ENCODE measurements at regions not wholly inside any gene's neighbourhood (a gene's known extent, or its start where the extent isn't known, plus 50 kb on each side); places are given as distances from the start of the nearest gene placed in this dataset.

- TF ChIP-seq, protein P1, sequence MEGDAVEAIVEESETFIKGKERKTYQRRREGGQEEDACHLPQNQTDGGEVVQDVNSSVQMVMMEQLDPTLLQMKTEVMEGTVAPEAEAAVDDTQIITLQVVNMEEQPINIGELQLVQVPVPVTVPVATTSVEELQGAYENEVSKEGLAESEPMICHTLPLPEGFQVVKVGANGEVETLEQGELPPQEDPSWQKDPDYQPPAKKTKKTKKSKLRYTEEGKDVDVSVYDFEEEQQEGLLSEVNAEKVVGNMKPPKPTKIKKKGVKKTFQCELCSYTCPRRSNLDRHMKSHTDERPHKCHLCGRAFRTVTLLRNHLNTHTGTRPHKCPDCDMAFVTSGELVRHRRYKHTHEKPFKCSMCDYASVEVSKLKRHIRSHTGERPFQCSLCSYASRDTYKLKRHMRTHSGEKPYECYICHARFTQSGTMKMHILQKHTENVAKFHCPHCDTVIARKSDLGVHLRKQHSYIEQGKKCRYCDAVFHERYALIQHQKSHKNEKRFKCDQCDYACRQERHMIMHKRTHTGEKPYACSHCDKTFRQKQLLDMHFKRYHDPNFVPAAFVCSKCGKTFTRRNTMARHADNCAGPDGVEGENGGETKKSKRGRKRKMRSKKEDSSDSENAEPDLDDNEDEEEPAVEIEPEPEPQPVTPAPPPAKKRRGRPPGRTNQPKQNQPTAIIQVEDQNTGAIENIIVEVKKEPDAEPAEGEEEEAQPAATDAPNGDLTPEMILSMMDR (IDR thresholded peaks at IDR 0.05) = no peak
- no peak for TF ChIP-seq POLR2A (IDR thresholded peaks at IDR 0.05)
Observed at GRCh38 chr18:41072946-41073345, 882.1 kb upstream of the PIK3C3 start.
